ENCODE measurements at regions not wholly inside any gene's neighbourhood (a gene's known extent, or its start where the extent isn't known, plus 50 kb on each side); places are given as distances from the start of the nearest gene placed in this dataset.

DNA sequence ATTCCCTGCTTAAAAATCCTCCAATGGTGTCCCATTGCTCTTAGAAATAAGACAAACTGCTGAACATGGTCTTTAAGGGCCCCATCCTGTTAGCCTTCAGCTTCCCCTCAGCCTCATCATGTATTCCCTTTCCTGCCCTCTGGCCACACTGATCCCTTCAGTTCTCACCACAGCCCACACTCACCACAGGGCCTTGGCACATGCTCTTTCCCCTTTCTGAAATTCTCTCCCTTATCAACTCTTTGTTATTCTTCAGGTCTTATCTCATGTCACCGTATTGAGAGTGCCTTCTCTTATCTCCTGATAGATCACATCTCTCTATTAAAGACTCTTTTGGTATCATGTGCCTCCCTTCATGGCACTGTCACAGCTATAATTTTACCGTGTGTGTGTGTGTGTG is 167.8 kb upstream of the MPPED2 start:
- Histone ChIP-seq H3K4me1 (peaks cover 0 to 2% (median 0%) of the 10 kb centered on the region in 4 donors), H3K27ac (replicated peaks in 1 of 4) (no peak overlapping the region), H3K4me3 (no peak overlapping the region), H3K36me3 (no peaks in the 10 kb centered on the region), H3K9me3 (no peaks in the 10 kb centered on the region), H3K27me3 (no peaks in the 10 kb centered on the region)
- WGBS = 61% methylated on average over 2 of the region's 2 CpGs
- no peak for TF ChIP-seq CTCF (IDR thresholded peaks at IDR 0.05)
- no peak for TF ChIP-seq POLR2AphosphoS5 (IDR thresholded peaks at IDR 0.05)
- TF ChIP-seq EP300 (IDR thresholded peaks at IDR 0.05) = no peak
- TF ChIP-seq POLR2A (IDR thresholded peaks at IDR 0.05; ENCODE audit: low read depth) = no peak
- intact Hi-C loops (cut with DNase I) = no loop called here
- DNase-seq (ENCODE audit: extremely low spot score) = no peak

DNA sequence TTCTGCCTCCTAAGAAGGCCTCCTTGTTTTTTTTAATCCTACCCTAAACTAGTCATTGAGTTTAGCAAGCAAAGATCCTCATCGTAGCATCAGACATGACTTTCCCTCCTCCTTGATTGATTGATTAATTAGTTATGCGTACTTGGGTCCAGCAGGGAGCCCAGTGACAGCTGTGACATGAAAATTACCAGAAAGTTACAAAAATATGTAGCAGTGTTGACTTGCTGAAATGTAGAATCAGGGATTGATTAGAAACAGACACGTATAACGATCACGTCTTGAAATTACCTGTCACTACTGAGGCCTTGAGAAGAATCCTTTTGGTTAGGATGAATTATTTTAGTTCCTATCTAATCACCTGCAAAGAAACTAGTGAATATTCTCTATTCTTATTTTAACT is 167.4 kb upstream of the MPPED2 start:
- no peaks in the 10 kb centered on the region for H3K4me1 ChIP-seq
- DNase-seq (ENCODE audit: extremely low spot score) = no peak
- intact Hi-C loops (cut with DNase I) = no loop called here
- no peaks in the 10 kb centered on the region for H3K36me3 ChIP-seq
- no peaks in the 10 kb centered on the region for H3K27me3 ChIP-seq
- no peak for TF ChIP-seq POLR2A (IDR thresholded peaks at IDR 0.05; ENCODE audit: low read depth)
- no peak for TF ChIP-seq CTCF (IDR thresholded peaks at IDR 0.05)
- no peak for TF ChIP-seq EP300 (IDR thresholded peaks at IDR 0.05)
- no peak for TF ChIP-seq POLR2AphosphoS5 (IDR thresholded peaks at IDR 0.05)
- H3K27ac ChIP-seq (replicated peaks in 1 of 4) = no peak overlapping the region
- no peaks in the 10 kb centered on the region for H3K9me3 ChIP-seq
- WGBS = 94% methylated on average over 5 of the region's 5 CpGs
- no peak overlapping the region for H3K4me3 ChIP-seq

DNA sequence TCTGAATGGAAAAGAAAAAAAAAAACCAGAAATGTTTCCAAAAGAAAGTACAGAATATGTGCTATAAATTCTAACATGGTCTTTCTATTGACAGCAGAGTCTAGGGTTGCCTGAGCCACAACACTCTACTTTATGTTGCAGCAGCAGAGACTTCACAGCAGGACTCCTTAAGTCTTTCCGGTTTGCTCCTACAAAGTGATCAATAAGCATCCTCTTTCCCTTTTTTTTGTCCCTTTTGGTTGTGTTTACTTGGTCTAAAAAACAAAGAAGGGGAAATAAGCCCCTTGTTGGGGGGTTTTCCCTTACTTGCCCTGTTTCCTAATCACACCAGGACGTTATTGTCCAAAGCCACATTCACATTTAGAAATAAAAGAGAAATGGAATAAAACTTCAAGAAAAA is 163.1 kb upstream of the MPPED2 start:
- DNase-seq (ENCODE audit: extremely low spot score) = no peak
- no peaks in the 10 kb centered on the region for H3K27me3 ChIP-seq
- no peak overlapping the region for H3K4me3 ChIP-seq
- intact Hi-C loops (cut with DNase I) = no loop called here
- WGBS = 64% methylated on average over 2 of the region's 2 CpGs
- H3K27ac ChIP-seq (replicated peaks in 1 of 4) = no peak overlapping the region
- H3K9me3 ChIP-seq = no peaks in the 10 kb centered on the region
- TF ChIP-seq EP300 (IDR thresholded peaks at IDR 0.05) (no peak), CTCF (IDR thresholded peaks at IDR 0.05) (no peak), POLR2AphosphoS5 (IDR thresholded peaks at IDR 0.05) (no peak), POLR2A (IDR thresholded peaks at IDR 0.05; ENCODE audit: low read depth) (no peak)
- no peaks in the 10 kb centered on the region for H3K36me3 ChIP-seq
- no peaks in the 10 kb centered on the region for H3K4me1 ChIP-seq

DNA sequence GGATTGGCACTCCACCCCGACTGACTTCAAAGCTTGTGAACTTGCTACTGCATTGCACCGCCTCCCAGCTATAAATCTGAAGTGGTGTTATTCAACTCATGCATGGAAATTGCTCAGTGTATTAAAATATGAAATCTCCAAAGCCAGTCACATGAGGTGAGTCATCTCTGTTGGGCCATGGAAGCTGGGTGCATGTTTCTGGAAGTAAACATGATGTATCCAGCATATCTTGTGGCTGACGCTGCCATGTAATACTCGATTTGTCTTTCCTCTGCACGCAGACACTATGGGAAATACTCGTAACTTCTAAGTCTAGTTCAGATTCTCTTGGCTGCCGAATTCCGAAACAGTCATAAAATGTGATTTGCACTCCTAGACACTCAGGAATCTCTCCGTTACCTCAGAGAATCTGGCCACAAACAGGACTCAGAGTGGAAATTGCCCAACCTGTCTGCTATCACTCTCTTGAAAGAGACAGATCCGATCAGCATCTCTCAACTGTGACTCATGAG is 154.9 kb upstream of the MPPED2 start:
- WGBS = 70% methylated on average over 10 of the region's 10 CpGs
- H3K27ac ChIP-seq (replicated peaks in 1 of 4) = peak overlapping the region in 1 of 4 donors; percentile 17
- H3K36me3 ChIP-seq = no peaks in the 10 kb centered on the region
- H3K4me1 ChIP-seq = peaks cover 0 to 17% (median 10%) of the 10 kb centered on the region in 4 donors
- H3K4me3 ChIP-seq = no peak overlapping the region
- no peak for DNase-seq (ENCODE audit: extremely low spot score)
- TF ChIP-seq POLR2A (IDR thresholded peaks at IDR 0.05; ENCODE audit: low read depth) = no peak
- no peak for TF ChIP-seq EP300 (IDR thresholded peaks at IDR 0.05)
- TF ChIP-seq POLR2AphosphoS5 (IDR thresholded peaks at IDR 0.05) = no peak
- TF ChIP-seq CTCF (IDR thresholded peaks at IDR 0.05) = no peak
- no peaks in the 10 kb centered on the region for H3K9me3 ChIP-seq
- intact Hi-C loops (cut with DNase I) = no loop called here
- no peaks in the 10 kb centered on the region for H3K27me3 ChIP-seq

DNA sequence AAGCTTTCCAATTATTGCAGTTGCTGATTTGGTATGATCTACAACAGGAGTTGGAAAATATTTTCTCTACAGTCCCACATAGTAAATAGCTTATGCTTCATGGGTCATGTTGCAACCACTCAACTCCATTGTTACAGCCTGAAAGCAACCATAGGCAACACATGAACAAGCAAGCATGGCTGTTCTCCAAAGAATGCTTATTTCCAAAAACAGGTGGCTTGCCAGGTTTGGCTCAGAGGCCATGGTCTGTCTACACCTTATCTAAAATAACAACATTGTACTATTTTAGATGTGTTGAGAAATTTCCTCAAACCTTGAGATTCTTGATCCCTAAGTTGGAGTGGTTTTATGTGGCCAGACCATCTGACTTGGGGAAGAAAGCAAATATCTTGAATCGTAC is 153.9 kb upstream of the MPPED2 start:
- no peaks in the 10 kb centered on the region for H3K9me3 ChIP-seq
- no peaks in the 10 kb centered on the region for H3K27me3 ChIP-seq
- 35% methylated on average over 1 of the region's 1 CpG for WGBS
- no peaks in the 10 kb centered on the region for H3K36me3 ChIP-seq
- intact Hi-C loops (cut with DNase I) = no loop called here
- H3K4me3 ChIP-seq = no peak overlapping the region
- peaks cover 0 to 17% (median 10%) of the 10 kb centered on the region in 4 donors for H3K4me1 ChIP-seq
- no peak for TF ChIP-seq CTCF (IDR thresholded peaks at IDR 0.05)
- no peak for TF ChIP-seq POLR2AphosphoS5 (IDR thresholded peaks at IDR 0.05)
- no peak for TF ChIP-seq EP300 (IDR thresholded peaks at IDR 0.05)
- no peak for TF ChIP-seq POLR2A (IDR thresholded peaks at IDR 0.05; ENCODE audit: low read depth)
- DNase-seq (ENCODE audit: extremely low spot score) = no peak
- no peak overlapping the region for H3K27ac ChIP-seq (replicated peaks in 1 of 4)
